8988T (cell line): ENCODE measurements at regions not wholly inside any gene's neighbourhood (a gene's known extent, or its start where the extent isn't known, plus 50 kb on each side); places are given as distances from the start of the nearest gene placed in this dataset.

Experiments used
- DNase-seq: peaks from one replicate; pipeline ENCODE4 v3.0.0; 2011

GRCh38 chr11:23041001-23041503 lies 180.8 kb upstream of the CCDC179 start:
- DNase-seq = no peak

- DNase-seq = no peak
Observed at GRCh38 chr11:23058656-23059055, 198.4 kb upstream of the CCDC179 start.

GRCh38 chr11:23063276-23063675 lies 203.0 kb upstream of the CCDC179 start:
- DNase-seq = no peak

- DNase-seq = no peak
Observed at GRCh38 chr11:23078289-23078971, 218.2 kb upstream of the CCDC179 start.

- DNase-seq = no peak
Observed at GRCh38 chr11:23079382-23079813, 219.1 kb upstream of the CCDC179 start.

GRCh38 chr11:23087407-23087806 lies 227.1 kb upstream of the CCDC179 start:
- no peak for DNase-seq

- DNase-seq = no peak
Observed at GRCh38 chr11:23090659-23091058, 230.4 kb upstream of the CCDC179 start.

GRCh38 chr11:23095650-23096189 lies 235.4 kb upstream of the CCDC179 start:
- DNase-seq = no peak

GRCh38 chr11:23097891-23098290 lies 237.6 kb upstream of the CCDC179 start:
- no peak for DNase-seq

GRCh38 chr11:23099256-23099655 lies 239.0 kb upstream of the CCDC179 start:
- DNase-seq = no peak

- DNase-seq = no peak
Observed at GRCh38 chr11:23100726-23101125, 240.5 kb upstream of the CCDC179 start.

GRCh38 chr11:23103416-23103815 lies 243.1 kb upstream of the CCDC179 start:
- DNase-seq = no peak

- no peak for DNase-seq
Observed at GRCh38 chr11:23111527-23111926, 251.3 kb upstream of the CCDC179 start.

GRCh38 chr11:23112390-23112789 lies 252.1 kb upstream of the CCDC179 start:
- DNase-seq = no peak

GRCh38 chr11:23112987-23113886 lies 253.0 kb upstream of the CCDC179 start:
- no peak for DNase-seq

GRCh38 chr11:23113887-23114216 lies 253.6 kb upstream of the CCDC179 start:
- no peak for DNase-seq

GRCh38 chr11:23123753-23124152 lies 263.5 kb upstream of the CCDC179 start:
- no peak for DNase-seq

GRCh38 chr11:23124249-23124648 lies 264.0 kb upstream of the CCDC179 start:
- no peak for DNase-seq

GRCh38 chr11:23124996-23125395 lies 264.7 kb upstream of the CCDC179 start:
- DNase-seq = no peak

GRCh38 chr11:23127706-23128105 lies 267.4 kb upstream of the CCDC179 start:
- DNase-seq = no peak

- DNase-seq = no peak
Observed at GRCh38 chr11:23134627-23135026, 274.4 kb upstream of the CCDC179 start.

- no peak for DNase-seq
Observed at GRCh38 chr11:23138761-23139160, 278.5 kb upstream of the CCDC179 start.

GRCh38 chr11:23143022-23143421 lies 282.7 kb upstream of the CCDC179 start:
- DNase-seq = no peak

- DNase-seq = no peak
Observed at GRCh38 chr11:23151819-23152218, 291.5 kb upstream of the CCDC179 start.
